ENCODE measurements at regions not wholly inside any gene's neighbourhood (a gene's known extent, or its start where the extent isn't known, plus 50 kb on each side); places are given as distances from the start of the nearest gene placed in this dataset.

GRCh38 chr17:33611532-33611931 is 318.4 kb upstream of the ASIC2 start:
- TF ChIP-seq CTCF (conservative IDR thresholded peaks at IDR 0.05 in 1 of 2, IDR thresholded peaks at IDR 0.05 in 1 of 2; ENCODE audit: low read depth in 1 of 2, low read length in 2 of 2) (no peak), EZH2 (IDR thresholded peaks at IDR 0.05; ENCODE audit: low read length, missing control alignments) (no peak)

Data from fibroblast of lung (primary cell).